H1 (cell line): ENCODE measurements at regions not wholly inside any gene's neighbourhood (a gene's known extent, or its start where the extent isn't known, plus 50 kb on each side); places are given as distances from the start of the nearest gene placed in this dataset.

Experiments used
- CTCF ChIA-PET: fragments of 300-600 bp; sonication (Branson Sonifier 250); formaldehyde crosslinking; loops from one replicate; lab custom pipeline; 2021; ENCODE audit not compliant: partially characterized antibody; lab: Charles Lee
- POLR2A ChIA-PET: fragments of 300-600 bp; sonication (Branson Sonifier 250); formaldehyde crosslinking; loops from one replicate; lab custom pipeline; 2021; ENCODE audit warnings: inconsistent platforms; ENCODE audit not compliant: partially characterized antibody; lab: Charles Lee
- DNase-seq, 2 experiments: peaks; one replicate each; pipeline versions ENCODE4 v3.0.0 to v3.0.0-alpha.2; 2010 to 2022; ENCODE audit warnings: low spot score in 2 of 2, low read depth in 1 of 2, mixed read lengths in 1 of 2
- FAIRE-seq: peaks from 2 replicates; lab custom pipeline; 2011; peaks lifted over from hg19 to GRCh38; lab: Jason Lieb, UNC
- H2AFZ ChIP-seq: 2 replicates; pipeline ENCODE4 v1.8.1; 2012; ENCODE audit warnings: low read length, inconsistent platforms
- H2AK5ac ChIP-seq: 2 replicates; pipeline ENCODE4 v1.6.1; 2013; ENCODE audit warnings: low read depth, low read length
- H2BK120ac ChIP-seq: replicated peaks from 2 replicates; pipeline ENCODE3; 2013; ENCODE audit warnings: low read depth, low read length, inconsistent platforms
- H2BK12ac ChIP-seq: 2 replicates; pipeline ENCODE4 v1.6.1; 2013; ENCODE audit warnings: low read depth, low read length
- H2BK15ac ChIP-seq: 2 replicates; pipeline ENCODE4 v1.6.1; 2013; ENCODE audit warnings: low read length
- H2BK20ac ChIP-seq: 2 replicates; pipeline ENCODE4 v1.6.1; 2013; ENCODE audit warnings: low read length
- H2BK5ac ChIP-seq: 2 replicates; pipeline ENCODE4 v1.6.1; 2013; ENCODE audit warnings: low read depth, low read length
- H3K14ac ChIP-seq: 2 replicates; pipeline ENCODE4 v1.6.1; 2013; ENCODE audit warnings: inconsistent platforms; ENCODE audit not compliant: insufficient read length
- H3K18ac ChIP-seq: 2 replicates; pipeline ENCODE4 v1.6.1; 2013; ENCODE audit warnings: low read length; ENCODE audit errors: extremely low read depth
- H3K23ac ChIP-seq: 2 replicates; pipeline ENCODE4 v1.6.1; 2013; ENCODE audit warnings: inconsistent platforms; ENCODE audit not compliant: insufficient read length
- H3K23me2 ChIP-seq: 2 replicates; pipeline ENCODE4 v1.6.1; 2013; ENCODE audit warnings: low read depth, low read length
- H3K27ac ChIP-seq: 2 replicates; pipeline ENCODE4 v1.6.1; 2011; ENCODE audit warnings: low read depth, low read length, inconsistent platforms
- H3K27me3 ChIP-seq, 4 experiments: replicated peaks in 1 of 4; 1 replicate in 1 of 4; 2 replicates in 3 of 4; pipeline versions ENCODE4 v1.6.1 to v1.8.1; 2011 to 2013; ENCODE audit warnings: low read length in 3 of 4, mild to moderate bottlenecking in 3 of 4, inconsistent platforms in 2 of 4, mixed read lengths in 2 of 4, moderate library complexity in 1 of 4; ENCODE audit not compliant: control insufficient read depth in 3 of 4, insufficient read depth in 3 of 4; ENCODE audit errors: extremely low read depth in 1 of 4
- H3K36me3 ChIP-seq, 4 experiments: 2 replicates each; pipeline versions ENCODE4 v1.6.1 to v1.8.1; 2011 to 2013; ENCODE audit warnings: mild to moderate bottlenecking in 4 of 4, low read length in 3 of 4, moderate library complexity in 2 of 4, control low read depth in 1 of 4, inconsistent platforms in 1 of 4; ENCODE audit not compliant: insufficient read depth in 4 of 4, control insufficient read depth in 2 of 4
- H3K4ac ChIP-seq: replicated peaks from 2 replicates; pipeline ENCODE3; 2013; ENCODE audit warnings: low read length, low read depth, mixed read lengths, inconsistent platforms; ENCODE audit not compliant: insufficient read length
- H3K4me1 ChIP-seq, 4 experiments: replicated peaks in 1 of 4; 1 replicate in 1 of 4; 2 replicates in 3 of 4; pipeline versions ENCODE4 v1.6.1 to v1.8.1; 2011 to 2013; ENCODE audit warnings: low read length in 3 of 4, inconsistent platforms in 2 of 4, mixed read lengths in 1 of 4; ENCODE audit not compliant: insufficient read depth in 4 of 4, control insufficient read depth in 3 of 4
- H3K4me2 ChIP-seq, 2 experiments: 2 replicates each; pipeline versions ENCODE4 v1.6.1 to v1.8.1; 2011 to 2013; ENCODE audit warnings: low read depth in 2 of 2, low read length in 2 of 2, control low read depth in 1 of 2, inconsistent platforms in 1 of 2, mild to moderate bottlenecking in 1 of 2; ENCODE audit not compliant: insufficient read depth in 1 of 2
- H3K4me3 ChIP-seq, 4 experiments: fragments of 200-600, 300-600 bp in 1 of 4; sonication (generic), shearing (Covaris generic), sonication (Bioruptor Twin) in 1 of 4; 2 replicates each; pipeline versions ENCODE4 v1.5.1 to v1.8.1; 2011 to 2016; ENCODE audit warnings: low read length in 4 of 4, low read depth in 3 of 4, control low read depth in 2 of 4, inconsistent platforms in 2 of 4, mild to moderate bottlenecking in 2 of 4, mixed read lengths in 1 of 4, moderate library complexity in 1 of 4; ENCODE audit not compliant: insufficient read depth in 2 of 4; ENCODE audit errors: extremely low read depth in 1 of 4
- H3K56ac ChIP-seq: replicated peaks from 2 replicates; pipeline ENCODE3; 2013; ENCODE audit warnings: low read depth, mild to moderate bottlenecking, mixed read lengths, low read length, inconsistent platforms; ENCODE audit not compliant: insufficient read length
- H3K79me1 ChIP-seq: 2 replicates; pipeline ENCODE4 v1.6.1; 2013; ENCODE audit warnings: low read depth, low read length, control low read depth
- H3K79me2 ChIP-seq, 2 experiments: 2 replicates each; pipeline versions ENCODE4 v1.6.1 to v1.8.1; 2012 to 2013; ENCODE audit warnings: low read length in 2 of 2, mild to moderate bottlenecking in 2 of 2, inconsistent platforms in 1 of 2; ENCODE audit not compliant: insufficient read depth in 2 of 2, control insufficient read depth in 1 of 2
- H3K9ac ChIP-seq, 4 experiments: replicated peaks in 1 of 4; 1 replicate in 1 of 4; 2 replicates in 3 of 4; pipeline versions ENCODE4 v1.6.1 to v1.8.1; 2011 to 2013; ENCODE audit warnings: low read depth in 3 of 4, low read length in 3 of 4, control low read depth in 2 of 4, mild to moderate bottlenecking in 2 of 4, moderate library complexity in 2 of 4, inconsistent platforms in 1 of 4; ENCODE audit errors: extremely low read depth in 1 of 4
- H3K9me3 ChIP-seq, 2 experiments: 2 replicates each; pipeline versions ENCODE4 v1.6.1 to v1.8.1; 2012 to 2013; ENCODE audit warnings: mild to moderate bottlenecking in 2 of 2, moderate library complexity in 2 of 2, control low read depth in 1 of 2, inconsistent platforms in 1 of 2, low read depth in 1 of 2, low read length in 1 of 2, mixed read lengths in 1 of 2; ENCODE audit not compliant: insufficient read depth in 2 of 2
- H4K20me1 ChIP-seq, 2 experiments: replicated peaks in 1 of 2; 2 replicates each; pipeline versions ENCODE3 to v1.8.1; 2011 to 2013; ENCODE audit warnings: inconsistent platforms in 2 of 2, low read length in 2 of 2, mild to moderate bottlenecking in 1 of 2; ENCODE audit not compliant: insufficient read depth in 2 of 2, control insufficient read depth in 1 of 2
- H4K5ac ChIP-seq: 2 replicates; pipeline ENCODE4 v1.6.1; 2013; ENCODE audit warnings: low read length, low read depth, mixed read lengths, inconsistent platforms; ENCODE audit not compliant: insufficient read length
- H4K8ac ChIP-seq: 2 replicates; pipeline ENCODE4 v1.8.0; 2013; ENCODE audit warnings: mild to moderate bottlenecking, moderate library complexity, low read length, inconsistent platforms; ENCODE audit not compliant: insufficient read depth; ENCODE audit errors: extremely low read depth
- H4K91ac ChIP-seq: replicated peaks from 2 replicates; pipeline ENCODE3; 2013; ENCODE audit warnings: low read length, mixed read lengths, inconsistent platforms; ENCODE audit not compliant: insufficient read length
- CEBPB ChIP-seq: IDR thresholded peaks from 2 replicates; pipeline ENCODE4 v1.6.1; 2012; ENCODE audit warnings: low read depth, low read length
- E2F6 ChIP-seq: IDR thresholded peaks from 2 replicates; pipeline ENCODE4 v1.6.1; 2012; ENCODE audit warnings: inconsistent platforms
- GABPA ChIP-seq: IDR thresholded peaks from 2 replicates; pipeline ENCODE4 v1.6.1; 2011; ENCODE audit warnings: mild to moderate bottlenecking, low read length, moderate library complexity, borderline replicate concordance; ENCODE audit not compliant: insufficient read depth
- HDAC6 ChIP-seq: IDR thresholded peaks from one replicate; pipeline ENCODE4 v1.7.1; 2012; ENCODE audit warnings: low read depth, mild to moderate bottlenecking, inconsistent platforms, low read length, moderate library complexity
- KDM1A ChIP-seq: fragments of 200-600, 300-600 bp; sonication (generic); IDR thresholded peaks from 2 replicates; pipeline ENCODE4 v1.7.1; 2016; ENCODE audit warnings: mild to moderate bottlenecking, low read length, borderline replicate concordance
- KDM4A ChIP-seq: IDR thresholded peaks from one replicate; pipeline ENCODE4 v1.7.1; 2012; ENCODE audit warnings: low read depth, mild to moderate bottlenecking, moderate library complexity, low read length, inconsistent platforms; ENCODE audit not compliant: severe bottlenecking
- MAFK ChIP-seq: IDR thresholded peaks from 2 replicates; pipeline ENCODE4 v1.6.1; 2012; ENCODE audit warnings: low read depth, mild to moderate bottlenecking, improper control_type of control experiment, low read length
- NRF1 ChIP-seq: IDR thresholded peaks from 2 replicates; pipeline ENCODE4 v1.6.1; 2011; ENCODE audit warnings: mild to moderate bottlenecking, low read depth, low read length, improper control_type of control experiment
- POLR2A ChIP-seq, 2 experiments: IDR thresholded peaks; 1 replicate in 1 of 2; 2 replicates in 1 of 2; pipeline ENCODE4 v1.6.1; 2011; ENCODE audit warnings: low read depth in 2 of 2, low read length in 2 of 2, mild to moderate bottlenecking in 2 of 2; ENCODE audit errors: control extremely low read depth in 1 of 2
- POLR2AphosphoS5 ChIP-seq: IDR thresholded peaks from 2 replicates; pipeline ENCODE4 v1.6.1; 2011; ENCODE audit warnings: low read depth, low read length
- RAD21 ChIP-seq, 2 experiments: IDR thresholded peaks in 1 of 2; conservative IDR thresholded peaks in 1 of 2; 2 replicates each; pipeline ENCODE4 v1.6.1; 2011; ENCODE audit warnings: low read depth in 2 of 2, low read length in 2 of 2, improper control_type of control experiment in 1 of 2, inconsistent platforms in 1 of 2, mild to moderate bottlenecking in 1 of 2, moderate library complexity in 1 of 2
- RFX5 ChIP-seq: IDR thresholded peaks from 2 replicates; pipeline ENCODE4 v1.6.1; 2011; ENCODE audit warnings: low read depth, low read length, improper control_type of control experiment, borderline replicate concordance
- SP2 ChIP-seq: IDR thresholded peaks from 2 replicates; pipeline ENCODE4 v1.6.1; 2012; ENCODE audit warnings: mild to moderate bottlenecking, low read length, inconsistent platforms
- TBP ChIP-seq: IDR thresholded peaks from 2 replicates; pipeline ENCODE4 v1.6.1; 2011; ENCODE audit warnings: low read depth, low read length, improper control_type of control experiment
- TEAD4 ChIP-seq: IDR thresholded peaks from 2 replicates; pipeline ENCODE4 v1.6.1; 2012; ENCODE audit warnings: low read depth, low read length, inconsistent platforms, mixed read lengths
- ZNF274 ChIP-seq: IDR thresholded peaks from 2 replicates; pipeline ENCODE4 v1.7.0; 2012; ENCODE audit warnings: low read length, borderline replicate concordance; ENCODE audit errors: extremely low read depth
- WGBS, 2 experiments: shearing (Covaris generic) in 1 of 2; methylation state at CpG; one replicate each; pipeline versions ENCODE4 v1.1.6 to v1.1.7; 2013 to 2015; ENCODE audit warnings: low lambda C conversion rate in 2 of 2, mixed read lengths in 2 of 2, inconsistent platforms in 1 of 2, low coverage in 1 of 2, missing lambda C conversion rate in 1 of 2; ENCODE audit not compliant: insufficient replicate concordance in 2 of 2, insufficient coverage in 1 of 2, insufficient read length in 1 of 2; ENCODE audit errors: extremely low coverage in 1 of 2, missing lambda C conversion rate in 1 of 2; 5-methylcytosine and 5-hydroxymethylcytosine counted together

DNA sequence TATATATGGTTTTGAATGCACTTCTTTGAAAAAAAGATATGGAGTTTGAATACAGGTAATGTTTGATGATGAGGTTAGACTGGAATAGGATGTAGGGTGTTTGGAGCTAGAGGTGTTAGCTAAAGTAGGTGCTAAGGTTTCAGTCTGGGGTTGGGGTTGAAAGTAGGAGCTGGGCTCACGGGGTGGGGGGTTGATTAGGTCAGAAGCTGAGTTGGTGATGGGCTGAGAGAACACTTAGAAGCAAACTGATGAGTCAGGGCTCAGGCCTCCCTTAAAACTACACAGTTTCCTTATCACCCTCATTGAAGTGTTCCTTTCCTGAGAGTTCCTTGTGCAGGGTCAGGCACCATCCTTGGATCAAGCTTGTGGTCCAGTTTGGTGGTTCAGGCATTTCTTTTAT lies 308.8 kb upstream of the ADAMTS16 start:
- Histone ChIP-seq H3K4me1 (no peaks in the 10 kb centered on the region), H3K56ac (no peak overlapping the region), H3K79me2 (no peaks in the 10 kb centered on the region), H3K4me2 (no peak overlapping the region), H3K4ac (no peak overlapping the region), H2BK15ac (no peak overlapping the region), H4K20me1 (no peaks in the 10 kb centered on the region), H3K27ac (no peak overlapping the region), H3K36me3 (no peaks in the 10 kb centered on the region), H3K79me1 (no peaks in the 10 kb centered on the region), H2BK12ac (no peak overlapping the region), H4K91ac (no peak overlapping the region), H3K23ac (no peak overlapping the region), H3K9ac (no peak overlapping the region), H3K23me2 (no peaks in the 10 kb centered on the region), H2AFZ (peak overlapping the region; percentile 53; the same call in 1 of the 2 replicates), H4K8ac (no peak overlapping the region), H2BK20ac (no peak overlapping the region), H3K27me3 (no peaks in the 10 kb centered on the region), H2AK5ac (no peak overlapping the region), H2BK5ac (no peak overlapping the region), H3K18ac (no peak overlapping the region), H2BK120ac (no peak overlapping the region), H4K5ac (no peak overlapping the region), H3K9me3 (no peaks in the 10 kb centered on the region), H3K14ac (no peak overlapping the region), H3K4me3 (no peak overlapping the region)
- FAIRE-seq: no peak
- WGBS, 2 experiments: 89% methylated on average over 1 of the region's 1 CpG; no CpG with 5 or more reads in 1 of the 2 experiments
- POLR2A ChIA-PET: no interaction called here
- no peak for DNase-seq
- CTCF ChIA-PET: interaction anchor here (1.3 kb wide), 1 partner anchor 37 kb away, joined by 3 read pairs; no protein-coding TSS in a partner anchor
- TF ChIP-seq MAFK (no peak), POLR2AphosphoS5 (no peak), POLR2A (IDR thresholded peaks at IDR 0.05; ENCODE audit: control extremely low read depth in 1 of 2, low read depth in 2 of 2, low read length in 2 of 2) (no peak), ZNF274 (no peak), KDM1A (no peak), E2F6 (no peak), GABPA (no peak), KDM4A (no peak), RFX5 (no peak), TBP (no peak), SP2 (no peak), NRF1 (no peak), HDAC6 (no peak), TEAD4 (no peak), RAD21 (IDR thresholded peaks at IDR 0.05 in 1 of 2, conservative IDR thresholded peaks at IDR 0.05 in 1 of 2; ENCODE audit: low read depth in 2 of 2, low read length in 2 of 2) (no peak), CEBPB (no peak)
